Adrenal gland (tissue), 9 donors: ENCODE measurements at regions not wholly inside any gene's neighbourhood (a gene's known extent, or its start where the extent isn't known, plus 50 kb on each side); places are given as distances from the start of the nearest gene placed in this dataset.

Source experiments
- DNase-seq, 7 donors: peaks; one replicate each; pipeline ENCODE4 v3.0.0-alpha.2; 2019 to 2020
- H3K27ac ChIP-seq, 5 donors: fragments of 200-600 bp; sonication (generic) in 4 of 5; 1 replicate in 3 of 5; 2 replicates in 2 of 5; pipeline versions ENCODE4 v1.5.1 to v1.8.0; 2016 to 2020; ENCODE audit warnings: mild to moderate bottlenecking in 1 of 5
- H3K27me3 ChIP-seq: fragments of 200-600 bp; 2 replicates; pipeline ENCODE4 v1.8.0; 2021
- H3K36me3 ChIP-seq, 2 donors: fragments of 200-600 bp; replicated peaks in 1 of 2; 1 replicate in 1 of 2; 2 replicates in 1 of 2; pipeline versions ENCODE4 v1.5.1 to v1.8.0; 2018 to 2022
- H3K4me1 ChIP-seq, 2 donors: fragments of 200-600 bp; replicated peaks in 1 of 2; 1 replicate in 1 of 2; 2 replicates in 1 of 2; pipeline versions ENCODE4 v1.5.1 to v1.8.0; 2018 to 2021
- H3K4me3 ChIP-seq, 4 donors: fragments of 200-600 bp; sonication (generic) in 3 of 4; one replicate each; pipeline ENCODE4 v1.5.1; 2016 to 2018
- H3K9me3 ChIP-seq, 3 donors: fragments of 200-600 bp; sonication (generic) in 1 of 3; replicated peaks in 1 of 3; 1 replicate in 2 of 3; 2 replicates in 1 of 3; pipeline versions ENCODE4 v1.5.1 to v1.8.0; 2016 to 2021
- CTCF ChIP-seq, 6 experiments: fragments of 450-650 bp in 4 of 6; fragments of 200-600 bp in 2 of 6; sonication (generic) in 1 of 6; IDR thresholded peaks; 1 replicate in 5 of 6; 2 replicates in 1 of 6; pipeline versions ENCODE4 v1.5.1 to v1.8.0; 2016 to 2021; ENCODE audit warnings: antibody characterized with exemption in 6 of 6, mild to moderate bottlenecking in 2 of 6, moderate library complexity in 1 of 6
- POLR2A ChIP-seq, 2 donors: fragments of 450-650 bp; IDR thresholded peaks; one replicate each; pipeline ENCODE4 v1.6.1; 2017; ENCODE audit warnings: antibody characterized with exemption in 2 of 2, mild to moderate bottlenecking in 2 of 2, moderate library complexity in 1 of 2
- WGBS, 4 donors: extraction: QIAGEN DNeasy Blood & Tissue Kit in 2 of 4; methylation state at CpG; one replicate each; pipeline versions ENCODE4 v1.1.5 to v1.1.7; 2013 to 2017; 5-methylcytosine and 5-hydroxymethylcytosine counted together
- intact Hi-C, 2 donors: fragments of 100-400 bp; cut with DNase I; formaldehyde crosslinking; loops; one replicate each; pipeline versions ENCODE4 v1.14.1 to v1.15.0; 2022 to 2023
- donor health status: healthy with polysubstance abuse.
- donor health status: Bipolar disorder and iron deficiency.
- donor health status: DM: yes; HTN: yes; CAD: no.
- donor health status: DM: no; HTN: no; CAD: no.
- donor health status: DM: no; HTN: no; CAD: no.

GRCh38 chr3:8443829-8444791 is 57.5 kb upstream of the LMCD1 start:
- peak overlapping the region in 1 of 4 donors; percentile 27 for H3K4me3 ChIP-seq
- peaks cover 16 to 29% of the 10 kb centered on the region in 2 donors for H3K4me1 ChIP-seq
- WGBS, 4 donors, result 24 to 33% (median 28%) methylated on average over 10 to 15 of the region's 15 CpGs

GRCh38 chr3:8444883-8445282 is 56.7 kb upstream of the LMCD1 start:
- Histone ChIP-seq H3K9me3 (no peaks in the 10 kb centered on the region), H3K27ac (peak overlapping the region in 3 of 5 donors; percentile 3 to 88 (median 67)), H3K36me3 (no peaks in the 10 kb centered on the region), H3K4me1 (peaks cover 16 to 29% of the 10 kb centered on the region in 2 donors), H3K4me3 (peak overlapping the region in 1 of 4 donors; percentile 27), H3K27me3 (no peaks in the 10 kb centered on the region)
- DNase-seq, result no peak
- intact Hi-C loops, result loop anchor here (5.0 kb wide), 2 partner anchors 162 to 177 kb away; no protein-coding TSS in a partner anchor
- no peak for TF ChIP-seq POLR2A (IDR thresholded peaks at IDR 0.05)
- TF ChIP-seq CTCF (IDR thresholded peaks at IDR 0.05), result no peak
- 88 to 95% (median 94%) methylated on average over 3 of the region's 3 CpGs for WGBS, 4 donors

More at GRCh38 chr3:8443829-8444791, 57.5 kb upstream of the LMCD1 start:
- intact Hi-C loops, result loop anchor here (5.0 kb wide), 2 partner anchors 163 to 178 kb away; no protein-coding TSS in a partner anchor
- Histone ChIP-seq H3K36me3 (no peaks in the 10 kb centered on the region), H3K9me3 (no peaks in the 10 kb centered on the region), H3K27ac (peak overlapping the region in 3 of 5 donors; percentile 3 to 88 (median 67)), H3K27me3 (no peaks in the 10 kb centered on the region)
- peak in 1 of 2 donors; percentile 48 for TF ChIP-seq POLR2A (IDR thresholded peaks at IDR 0.05)
- TF ChIP-seq CTCF (IDR thresholded peaks at IDR 0.05), result no peak
- DNase-seq, result peak; percentile 81 to 96 (median 90)

GRCh38 chr3:8445861-8446260 is 55.8 kb upstream of the LMCD1 start:
- Histone ChIP-seq H3K27me3 (no peaks in the 10 kb centered on the region), H3K36me3 (no peaks in the 10 kb centered on the region), H3K9me3 (no peaks in the 10 kb centered on the region), H3K4me1 (peaks cover 16 to 29% of the 10 kb centered on the region in 2 donors), H3K4me3 (no peak overlapping the region), H3K27ac (no peak overlapping the region)
- 58 to 83% (median 66%) methylated on average over 2 of the region's 2 CpGs for WGBS, 4 donors
- intact Hi-C loops, result no loop called here
- no peak for TF ChIP-seq CTCF (IDR thresholded peaks at IDR 0.05)
- TF ChIP-seq POLR2A (IDR thresholded peaks at IDR 0.05), result no peak
- no peak for DNase-seq

- Histone ChIP-seq H3K9me3 (no peaks in the 10 kb centered on the region), H3K36me3 (no peaks in the 10 kb centered on the region), H3K4me1 (peaks cover 16 to 29% of the 10 kb centered on the region in 2 donors), H3K27me3 (no peaks in the 10 kb centered on the region), H3K4me3 (no peak overlapping the region), H3K27ac (no peak overlapping the region)
- no peak for TF ChIP-seq CTCF (IDR thresholded peaks at IDR 0.05)
- no peak for TF ChIP-seq POLR2A (IDR thresholded peaks at IDR 0.05)
- intact Hi-C loops, result no loop called here
- DNase-seq, result no peak
- WGBS, 4 donors, result 87 to 97% (median 93%) methylated on average over 2 of the region's 2 CpGs
Measured at GRCh38 chr3:8446845-8447244, 54.8 kb upstream of the LMCD1 start.
